HG02884 (cell line): ENCODE measurements at regions not wholly inside any gene's neighbourhood (a gene's known extent, or its start where the extent isn't known, plus 50 kb on each side); places are given as distances from the start of the nearest gene placed in this dataset.
A peak's percentile ranks its signal among the peaks of the same experiment; 100 is the strongest.

Experiments used
- ATAC-seq: cut with Tn5 transposase; IDR thresholded peaks from one replicate; pipeline ENCODE4 v1.9.1; 2021; ENCODE audit warnings: mild to moderate bottlenecking, moderate library complexity; ENCODE audit not compliant: unreplicated experiment

- ATAC-seq = no peak
Observed at GRCh38 chr13:47190696-47191305, 293.9 kb upstream of the HTR2A start.

DNA sequence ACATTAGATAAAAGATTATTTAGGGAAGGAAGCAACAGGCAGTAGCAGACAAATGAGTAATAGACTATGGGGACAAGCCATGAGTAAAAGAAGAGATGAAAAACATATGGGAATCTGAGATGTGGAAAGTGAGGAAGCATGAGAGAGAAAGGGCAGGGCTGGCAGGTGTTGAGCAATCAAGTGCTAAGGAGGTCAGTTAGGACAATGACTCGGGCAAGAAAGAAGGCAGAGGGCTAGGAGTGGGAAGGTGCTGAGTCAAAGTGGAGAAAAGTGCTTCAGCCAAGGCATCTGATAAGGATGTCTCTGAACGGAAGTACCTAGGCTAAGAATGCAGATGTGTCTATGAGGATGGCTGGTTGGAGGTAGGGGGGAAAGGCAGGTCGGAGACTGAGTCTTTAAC, 291.9 kb upstream of the HTR2A start:
- ATAC-seq = no peak

DNA sequence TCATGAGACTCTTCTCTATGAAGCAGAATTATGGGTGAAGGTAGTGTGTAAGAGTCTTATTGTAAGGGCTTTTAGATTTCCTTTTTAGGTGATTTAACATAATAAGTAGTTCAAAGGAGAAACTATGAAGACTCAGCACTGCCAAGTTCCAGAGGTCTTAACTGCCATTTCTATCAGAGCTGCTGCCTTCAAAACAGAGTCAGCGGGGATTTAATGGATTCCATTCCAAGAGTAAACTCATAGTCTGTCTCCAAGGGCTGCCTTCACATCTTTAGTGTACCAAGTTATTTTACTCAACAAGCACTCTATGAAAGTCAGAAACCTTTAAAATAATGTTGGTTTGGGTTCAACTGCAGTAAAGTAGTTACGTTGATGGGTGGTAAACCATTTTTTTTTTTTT, 289.6 kb upstream of the HTR2A start:
- no peak for ATAC-seq

DNA sequence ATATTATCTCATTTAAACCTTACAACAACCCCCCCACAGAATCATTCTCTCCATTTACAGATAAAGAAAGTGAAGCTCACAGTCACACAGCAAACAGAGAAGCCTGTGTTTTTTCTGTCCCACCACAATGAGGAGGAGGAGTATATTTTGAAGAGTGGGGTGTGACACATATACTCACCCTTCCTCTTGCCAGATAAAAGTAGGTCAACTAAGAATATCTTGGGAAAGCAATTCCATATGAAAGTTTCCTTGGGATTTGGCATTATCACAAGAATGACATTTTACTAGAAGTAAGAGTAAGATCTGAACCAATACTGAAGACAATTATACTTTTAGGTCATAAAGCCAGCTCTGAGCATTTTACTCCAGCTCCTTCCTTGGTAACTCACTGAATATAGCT, 287.5 kb upstream of the HTR2A start:
- no peak for ATAC-seq

DNA sequence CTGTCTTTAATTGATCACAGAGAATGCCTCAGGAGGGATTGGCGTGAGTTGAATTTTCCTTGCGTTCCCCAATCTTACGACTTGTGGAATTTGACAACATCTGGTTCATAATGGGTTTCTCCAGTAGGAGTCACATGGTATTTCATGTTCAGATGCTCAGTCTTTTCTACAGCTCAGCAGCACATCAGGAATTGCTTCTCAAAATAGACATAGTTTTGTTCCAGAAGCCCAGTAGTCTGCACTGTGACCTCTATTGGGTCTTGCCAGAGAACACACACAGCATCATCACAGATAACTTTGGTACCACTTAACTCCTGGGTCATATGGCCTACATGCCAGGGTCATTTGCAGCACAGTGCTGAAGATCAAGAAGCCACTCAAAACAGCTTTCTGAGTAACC, 282.5 kb upstream of the HTR2A start:
- no peak for ATAC-seq

- no peak for ATAC-seq
Observed at GRCh38 chr13:47178090-47178950, 281.5 kb upstream of the HTR2A start.

- no peak for ATAC-seq
Observed at GRCh38 chr13:47175172-47175866, 278.5 kb upstream of the HTR2A start.

- no peak for ATAC-seq
Observed at GRCh38 chr13:47170971-47171370, 274.1 kb upstream of the HTR2A start.

GRCh38 chr13:47168618-47169017, 271.8 kb upstream of the HTR2A start:
- ATAC-seq = no peak

DNA sequence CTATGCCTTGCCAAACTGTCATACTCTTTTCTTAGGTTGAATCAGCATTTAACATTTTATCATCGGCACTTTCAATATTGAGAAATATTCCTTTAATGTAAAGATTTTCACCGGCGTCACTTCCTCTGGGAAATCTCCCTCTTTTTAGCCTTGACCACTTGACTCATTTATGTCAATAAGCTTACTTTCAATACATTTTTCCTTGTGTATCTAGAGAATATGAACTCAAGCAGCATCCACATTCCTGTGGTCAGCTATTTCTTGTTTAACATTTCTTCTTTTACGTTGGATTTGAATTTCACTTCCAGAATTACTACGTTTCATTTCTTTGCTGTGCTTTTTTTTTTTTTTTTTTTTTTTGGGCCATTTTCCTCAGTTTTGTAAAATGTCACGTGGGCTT, 271.2 kb upstream of the HTR2A start:
- no peak for ATAC-seq

DNA sequence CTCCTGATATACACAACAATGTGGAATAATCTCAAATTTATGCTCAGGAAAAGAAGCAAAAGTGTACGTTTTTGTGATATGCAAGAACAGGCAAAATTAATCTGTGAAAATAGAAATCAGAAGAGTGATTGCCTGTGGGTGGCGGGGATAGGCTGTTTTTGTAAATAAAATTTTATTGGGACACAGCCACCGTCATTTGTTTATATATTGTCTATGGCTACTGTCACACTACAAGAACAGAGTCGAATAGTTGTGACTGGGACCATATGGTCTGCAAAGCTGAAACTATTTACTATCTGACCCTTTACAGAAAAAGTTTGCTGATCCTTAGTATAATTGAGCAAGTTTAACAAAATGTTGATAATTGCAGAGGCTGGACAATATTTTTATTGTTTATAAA, 269.5 kb upstream of the HTR2A start:
- ATAC-seq = no peak

DNA sequence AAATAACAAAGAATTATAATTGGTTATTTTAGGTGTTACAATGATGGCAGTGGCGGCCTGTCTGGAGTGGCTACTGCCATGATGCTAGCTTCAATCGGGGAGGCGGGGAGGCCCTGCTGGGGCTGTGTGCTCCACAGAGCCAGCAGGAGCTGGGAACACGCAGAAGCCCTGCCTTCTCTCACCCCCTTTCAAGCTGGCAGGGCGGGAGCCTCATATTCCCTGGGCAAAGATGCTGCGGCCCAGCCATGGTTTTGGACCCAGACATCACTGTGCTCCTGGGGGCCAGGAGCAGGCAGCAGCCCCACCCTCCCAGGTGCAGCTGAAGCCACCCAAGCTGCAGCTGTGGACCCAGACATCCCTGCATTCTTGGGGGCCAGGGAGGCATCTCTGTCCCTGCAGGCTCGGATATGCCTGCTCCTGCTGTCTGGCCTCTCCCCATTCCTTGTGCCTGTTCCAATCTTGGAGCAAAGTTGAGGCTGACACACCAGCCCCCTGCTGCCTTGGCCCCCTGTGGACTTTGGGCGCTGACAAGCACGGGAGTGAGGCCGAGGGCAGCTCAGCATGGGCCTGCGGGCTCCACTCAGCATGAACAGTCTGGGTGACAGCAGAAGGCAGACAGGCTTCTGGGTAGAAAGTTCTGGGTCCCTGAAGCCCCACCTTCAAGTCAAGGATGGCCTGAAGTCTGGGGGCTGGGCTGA, 263.1 kb upstream of the HTR2A start:
- no peak for ATAC-seq

DNA sequence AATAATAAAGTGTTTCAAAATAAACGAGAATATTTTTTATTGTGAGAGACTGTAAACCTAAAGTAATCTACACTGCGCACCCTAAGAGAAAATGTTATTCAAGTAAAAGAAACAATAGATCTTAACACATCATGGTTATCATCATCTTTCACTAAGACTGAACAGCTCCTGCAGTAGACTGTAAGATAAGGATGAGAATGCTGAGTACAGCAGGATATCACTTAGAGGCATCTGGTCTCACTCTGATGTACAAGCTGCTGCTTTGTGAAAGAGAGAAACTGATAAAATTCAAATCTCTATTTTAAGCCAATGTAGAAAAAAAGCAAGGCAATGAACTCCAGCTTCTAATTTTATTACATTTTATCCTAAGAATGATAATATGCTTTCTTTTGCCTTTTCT, 261.7 kb upstream of the HTR2A start:
- no peak for ATAC-seq

DNA sequence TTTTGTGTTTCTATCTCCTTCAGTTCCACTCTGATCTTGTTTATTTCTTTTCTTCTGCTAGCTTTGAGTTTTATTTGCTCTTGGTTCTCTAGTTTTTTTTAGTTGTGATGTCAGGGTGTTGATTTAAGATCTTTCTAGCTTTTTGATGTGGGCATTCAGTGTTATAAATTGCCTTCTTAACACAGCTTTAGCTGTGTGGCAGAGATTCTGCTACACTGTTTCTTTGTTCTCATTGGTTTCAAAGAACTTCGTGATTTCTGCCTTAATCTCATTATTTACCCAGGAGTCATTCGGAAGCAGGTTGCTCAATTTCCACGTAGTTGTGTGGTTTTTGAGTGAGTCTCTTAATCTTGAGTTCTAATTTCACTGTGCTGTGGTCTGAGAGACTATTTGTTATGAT, 251.7 kb upstream of the HTR2A start:
- no peak for ATAC-seq

- ATAC-seq = no peak
Observed at GRCh38 chr13:47147812-47148119, 250.9 kb upstream of the HTR2A start.

DNA sequence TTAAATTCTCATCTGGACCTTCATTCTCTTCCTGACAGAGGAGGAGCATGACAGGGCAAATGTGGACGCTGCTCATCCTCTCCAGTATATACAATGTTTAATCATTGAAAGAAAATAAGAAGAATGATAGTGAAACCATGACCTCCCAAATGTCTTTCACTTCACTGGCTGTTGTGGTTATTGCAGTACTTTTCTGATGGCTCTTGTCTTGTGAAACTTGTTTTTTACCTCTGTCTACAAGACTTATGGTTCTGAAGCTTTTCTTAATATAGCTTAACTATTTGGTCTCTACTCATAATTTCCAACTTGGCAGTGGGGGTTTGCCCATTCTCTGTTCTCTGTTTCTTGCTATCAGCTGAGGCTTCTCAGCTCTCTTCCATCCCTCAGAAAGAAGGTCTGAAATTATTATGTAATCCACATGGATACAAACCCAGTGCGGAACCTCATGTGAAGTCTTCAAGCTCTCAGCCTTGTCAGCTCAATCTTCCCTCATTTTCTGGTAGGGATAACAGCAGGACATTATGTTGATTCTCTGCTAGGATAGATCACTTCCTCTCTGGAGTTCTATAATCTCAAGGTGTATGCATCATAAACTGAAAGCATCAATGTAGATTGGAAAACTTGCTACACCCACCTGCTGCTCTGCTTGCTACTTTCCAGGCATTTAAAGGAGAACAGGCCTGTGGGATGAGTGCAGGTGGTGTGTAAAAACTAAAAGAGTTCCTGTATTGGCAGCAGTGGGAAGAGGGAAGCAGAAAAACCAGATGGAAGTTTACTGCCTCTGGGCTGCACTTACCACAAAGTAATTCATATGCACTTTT, 250.3 kb upstream of the HTR2A start:
- peak; percentile 97 for ATAC-seq

- ATAC-seq = no peak
Observed at GRCh38 chr13:47146136-47146535, 249.3 kb upstream of the HTR2A start.

- no peak for ATAC-seq
Observed at GRCh38 chr13:47144782-47145181, 247.9 kb upstream of the HTR2A start.

GRCh38 chr13:47142105-47142504, 245.3 kb upstream of the HTR2A start:
- no peak for ATAC-seq

- peak; percentile 59 for ATAC-seq
Observed at GRCh38 chr13:47139519-47139918, 242.7 kb upstream of the HTR2A start.

DNA sequence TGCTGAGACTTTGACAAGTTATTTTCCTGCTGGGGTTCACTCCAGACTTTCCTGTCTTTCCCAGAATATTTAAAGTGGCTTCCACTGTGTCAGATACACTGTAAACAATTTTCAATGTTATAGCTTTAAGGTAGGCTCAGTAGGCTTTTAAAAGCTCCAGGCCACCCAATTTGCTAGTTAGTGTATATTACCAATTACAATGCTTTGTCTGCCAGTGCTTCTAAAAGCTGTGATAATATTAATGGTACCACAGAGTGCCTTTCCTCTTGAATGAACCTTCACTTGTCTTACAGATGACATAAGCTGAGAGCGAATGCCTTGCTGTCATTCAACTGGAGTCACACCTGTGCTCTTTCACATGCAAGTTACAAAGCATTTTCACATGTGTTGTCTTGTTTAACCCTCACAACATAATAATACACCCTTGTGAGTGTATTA, 239.7 kb upstream of the HTR2A start:
- no peak for ATAC-seq
